ENCODE measurements at regions not wholly inside any gene's neighbourhood (a gene's known extent, or its start where the extent isn't known, plus 50 kb on each side); places are given as distances from the start of the nearest gene placed in this dataset.

DNA sequence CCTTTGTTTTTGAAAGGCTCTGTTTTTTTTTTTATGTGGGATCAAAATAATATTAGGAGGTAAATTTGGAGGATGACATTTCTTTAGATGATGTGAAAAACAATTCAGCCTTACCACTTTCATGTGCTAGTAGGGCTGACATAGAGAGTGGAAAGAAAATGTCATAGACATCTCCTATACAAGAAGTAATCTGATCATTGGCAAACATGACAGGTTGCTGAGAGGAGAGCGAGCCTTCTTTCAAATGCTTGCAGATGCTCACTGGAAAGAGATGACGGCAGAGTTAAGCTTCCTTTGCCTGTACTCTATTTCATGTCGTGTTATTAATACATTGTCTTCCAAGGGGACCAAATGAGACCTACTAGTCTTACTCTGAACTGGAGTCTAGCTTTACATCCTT lies 160.1 kb upstream of the DAP start:
- intact Hi-C loops (cut with DNase I; ENCODE audit: low total_unique reads) = no loop called here
- no peaks in the 10 kb centered on the region for H3K9me3 ChIP-seq

DNA sequence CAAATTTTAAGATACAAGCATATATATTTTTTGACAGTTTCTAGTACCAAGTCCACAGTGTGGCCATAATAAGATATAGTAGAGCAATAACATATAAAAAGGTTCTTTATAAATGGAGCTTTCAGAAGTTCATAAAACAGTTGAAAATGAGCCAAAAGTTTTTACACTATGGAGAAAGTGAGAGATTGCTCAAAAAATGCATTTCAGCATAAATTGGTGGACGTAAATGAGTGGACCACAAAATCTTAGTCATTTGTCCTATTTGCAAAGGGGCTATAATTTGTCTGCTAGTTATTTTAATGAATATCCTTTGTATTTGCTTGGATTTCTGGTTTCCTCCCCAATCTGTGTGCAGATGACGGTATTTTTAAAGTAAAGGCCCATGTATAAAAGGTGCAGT lies 159.4 kb upstream of the DAP start:
- Histone ChIP-seq H3K4me3 (no peak overlapping the region), H3K4me1 (no peaks in the 10 kb centered on the region), H3K27ac (no peak overlapping the region), H3K36me3 (ENCODE audit: low read depth, missing control alignments) (no peaks in the 10 kb centered on the region), H3K27me3 (no peaks in the 10 kb centered on the region), H3K9me3 (no peaks in the 10 kb centered on the region)
- intact Hi-C loops (cut with DNase I; ENCODE audit: low total_unique reads) = no loop called here
- no peak for DNase-seq
- TF ChIP-seq POLR2A (IDR thresholded peaks at IDR 0.05) = no peak
- TF ChIP-seq, protein P1, sequence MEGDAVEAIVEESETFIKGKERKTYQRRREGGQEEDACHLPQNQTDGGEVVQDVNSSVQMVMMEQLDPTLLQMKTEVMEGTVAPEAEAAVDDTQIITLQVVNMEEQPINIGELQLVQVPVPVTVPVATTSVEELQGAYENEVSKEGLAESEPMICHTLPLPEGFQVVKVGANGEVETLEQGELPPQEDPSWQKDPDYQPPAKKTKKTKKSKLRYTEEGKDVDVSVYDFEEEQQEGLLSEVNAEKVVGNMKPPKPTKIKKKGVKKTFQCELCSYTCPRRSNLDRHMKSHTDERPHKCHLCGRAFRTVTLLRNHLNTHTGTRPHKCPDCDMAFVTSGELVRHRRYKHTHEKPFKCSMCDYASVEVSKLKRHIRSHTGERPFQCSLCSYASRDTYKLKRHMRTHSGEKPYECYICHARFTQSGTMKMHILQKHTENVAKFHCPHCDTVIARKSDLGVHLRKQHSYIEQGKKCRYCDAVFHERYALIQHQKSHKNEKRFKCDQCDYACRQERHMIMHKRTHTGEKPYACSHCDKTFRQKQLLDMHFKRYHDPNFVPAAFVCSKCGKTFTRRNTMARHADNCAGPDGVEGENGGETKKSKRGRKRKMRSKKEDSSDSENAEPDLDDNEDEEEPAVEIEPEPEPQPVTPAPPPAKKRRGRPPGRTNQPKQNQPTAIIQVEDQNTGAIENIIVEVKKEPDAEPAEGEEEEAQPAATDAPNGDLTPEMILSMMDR (IDR thresholded peaks at IDR 0.05) = no peak
- WGBS, 2 donors = 81 to 95% methylated on average over 2 of the region's 2 CpGs

More for the DNA sequence above, 160.1 kb upstream of the DAP start:
- Histone ChIP-seq H3K4me1 (no peaks in the 10 kb centered on the region), H3K36me3 (ENCODE audit: low read depth, missing control alignments) (no peaks in the 10 kb centered on the region), H3K27ac (no peak overlapping the region), H3K27me3 (no peaks in the 10 kb centered on the region), H3K4me3 (no peak overlapping the region)
- TF ChIP-seq POLR2A (IDR thresholded peaks at IDR 0.05) = no peak
- 96% methylated on average over 3 of the region's 3 CpGs for WGBS, 2 donors
- DNase-seq = no peak

DNA sequence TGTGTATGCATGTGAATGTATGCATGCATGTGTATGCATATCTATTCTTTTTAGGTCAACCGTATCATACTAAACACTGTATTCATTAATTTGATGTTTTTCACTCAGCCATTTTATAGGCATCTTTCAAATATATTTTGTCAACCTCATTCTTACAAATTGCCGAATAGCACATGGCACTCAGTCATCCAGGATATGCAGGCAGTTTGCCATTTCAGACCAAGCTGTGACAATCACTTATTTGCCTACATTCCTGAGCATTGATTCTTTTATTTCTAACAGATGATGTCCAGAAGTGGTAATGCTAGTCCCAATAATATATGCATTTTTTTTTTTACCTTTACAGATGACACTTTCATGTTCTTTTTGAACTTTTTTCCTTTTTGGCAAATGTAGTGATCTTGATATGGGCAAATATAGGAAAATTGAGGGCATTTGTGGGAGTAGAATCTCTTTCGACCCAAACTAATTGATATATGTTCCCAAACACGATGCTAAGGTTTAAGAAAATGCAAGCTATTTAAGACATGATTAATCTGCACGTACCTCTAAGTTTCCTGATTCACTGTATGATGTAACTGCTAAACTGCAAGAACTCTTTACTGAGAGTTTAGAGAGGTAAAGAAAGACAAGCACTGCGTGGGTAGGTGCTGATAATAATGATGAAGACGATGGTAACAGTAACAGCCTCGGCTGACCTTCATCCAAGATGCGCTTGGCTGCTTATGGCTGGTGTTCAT lies 153.9 kb upstream of the DAP start:
- intact Hi-C loops (cut with DNase I; ENCODE audit: low total_unique reads) = no loop called here
- Histone ChIP-seq H3K27me3 (no peaks in the 10 kb centered on the region), H3K4me1 (no peaks in the 10 kb centered on the region), H3K27ac (no peak overlapping the region), H3K36me3 (ENCODE audit: low read depth, missing control alignments) (no peaks in the 10 kb centered on the region), H3K4me3 (no peak overlapping the region), H3K9me3 (no peaks in the 10 kb centered on the region)
- 71 to 78% methylated on average over 9 of the region's 9 CpGs for WGBS, 2 donors
- no peak for DNase-seq
- no peak for TF ChIP-seq POLR2A (IDR thresholded peaks at IDR 0.05)

DNA sequence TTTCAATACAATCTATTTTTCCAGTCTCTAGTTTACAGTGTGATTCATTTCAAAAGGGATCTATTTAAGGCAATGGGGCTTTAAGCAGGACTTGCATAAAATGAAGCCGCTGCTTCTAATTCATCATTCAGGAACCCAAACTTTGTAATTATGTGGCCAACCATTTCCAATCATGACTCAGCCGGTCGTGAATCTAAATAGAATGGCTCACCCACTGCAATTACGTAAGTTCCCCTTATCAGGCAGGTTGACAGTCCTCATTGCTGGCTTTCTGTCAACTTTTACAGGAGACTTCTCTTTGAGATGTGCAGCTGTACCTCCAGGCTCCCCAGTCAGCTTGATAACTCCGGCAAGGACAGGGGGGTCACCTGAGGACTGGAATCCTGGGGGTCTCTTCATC lies 152.8 kb upstream of the DAP start:
- no peak for DNase-seq
- TF ChIP-seq, protein P1 (IDR thresholded peaks at IDR 0.05) = no peak
- no peak for TF ChIP-seq POLR2A (IDR thresholded peaks at IDR 0.05)
- Histone ChIP-seq H3K27me3 (no peaks in the 10 kb centered on the region), H3K36me3 (ENCODE audit: low read depth, missing control alignments) (no peaks in the 10 kb centered on the region), H3K27ac (no peak overlapping the region), H3K9me3 (no peaks in the 10 kb centered on the region), H3K4me3 (no peak overlapping the region), H3K4me1 (no peaks in the 10 kb centered on the region)
- WGBS, 2 donors = 51 to 65% methylated on average over 5 of the region's 5 CpGs
- intact Hi-C loops (cut with DNase I; ENCODE audit: low total_unique reads) = no loop called here

DNA sequence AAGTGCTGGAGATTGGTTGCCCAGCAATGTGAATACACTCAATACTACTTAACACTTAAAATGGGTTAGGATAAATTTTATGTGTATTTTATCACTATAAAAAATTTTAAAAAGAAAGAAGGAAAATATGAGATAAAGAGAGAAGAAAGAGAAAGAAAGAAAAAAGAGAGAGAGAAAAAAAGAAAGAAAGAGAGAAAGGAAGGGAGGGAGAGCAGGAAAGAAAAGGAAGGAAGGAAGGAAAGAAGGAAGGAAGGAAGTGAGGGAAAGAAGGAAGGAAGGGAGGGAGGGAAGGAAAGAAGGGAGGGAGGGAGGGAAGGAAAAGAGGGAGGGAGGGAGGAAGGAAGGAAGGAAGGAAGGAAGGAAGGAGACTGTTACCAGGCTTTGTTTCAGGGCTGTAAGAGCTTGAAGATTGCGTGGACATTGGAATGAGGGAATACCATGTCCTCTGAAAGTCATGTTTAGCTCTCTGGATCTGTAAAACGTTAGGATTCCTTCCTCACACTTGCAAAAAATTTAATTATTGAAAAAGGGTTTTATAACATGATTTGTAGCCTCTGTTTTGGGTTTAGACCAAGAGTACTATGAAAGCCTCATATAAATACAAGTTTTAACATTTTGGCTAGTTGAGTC lies 152.3 kb upstream of the DAP start:
- intact Hi-C loops (cut with DNase I; ENCODE audit: low total_unique reads) = no loop called here
- H3K4me3 ChIP-seq = no peak overlapping the region
- DNase-seq = no peak
- no peak overlapping the region for H3K27ac ChIP-seq
- TF ChIP-seq, protein P1 (IDR thresholded peaks at IDR 0.05) = no peak
- TF ChIP-seq POLR2A (IDR thresholded peaks at IDR 0.05) = no peak
- no peaks in the 10 kb centered on the region for H3K4me1 ChIP-seq
- 50 to 60% methylated on average over 2 of the region's 2 CpGs for WGBS, 2 donors
- no peaks in the 10 kb centered on the region for H3K27me3 ChIP-seq
- H3K9me3 ChIP-seq = no peaks in the 10 kb centered on the region
- no peaks in the 10 kb centered on the region for H3K36me3 ChIP-seq (ENCODE audit: low read depth, missing control alignments)
